ENCODE measurements at regions not wholly inside any gene's neighbourhood (a gene's known extent, or its start where the extent isn't known, plus 50 kb on each side); places are given as distances from the start of the nearest gene placed in this dataset.

GRCh38 chr2:239629926-239630617 lies 229.3 kb upstream of the HDAC4 start:
- Histone ChIP-seq H3K27me3 (no peaks in the 10 kb centered on the region; the same call in 1 of the 2 replicates), H3K4me3 (ENCODE audit: low read depth, low read length) (no peak overlapping the region), H3K36me3 (no peaks in the 10 kb centered on the region), H3K4me1 (no peaks in the 10 kb centered on the region), H3K9me3 (no peaks in the 10 kb centered on the region)
- TF ChIP-seq CTCF (IDR thresholded peaks at IDR 0.05; ENCODE audit: low read depth, low read length), result no peak
- no peak for DNase-seq

DNA sequence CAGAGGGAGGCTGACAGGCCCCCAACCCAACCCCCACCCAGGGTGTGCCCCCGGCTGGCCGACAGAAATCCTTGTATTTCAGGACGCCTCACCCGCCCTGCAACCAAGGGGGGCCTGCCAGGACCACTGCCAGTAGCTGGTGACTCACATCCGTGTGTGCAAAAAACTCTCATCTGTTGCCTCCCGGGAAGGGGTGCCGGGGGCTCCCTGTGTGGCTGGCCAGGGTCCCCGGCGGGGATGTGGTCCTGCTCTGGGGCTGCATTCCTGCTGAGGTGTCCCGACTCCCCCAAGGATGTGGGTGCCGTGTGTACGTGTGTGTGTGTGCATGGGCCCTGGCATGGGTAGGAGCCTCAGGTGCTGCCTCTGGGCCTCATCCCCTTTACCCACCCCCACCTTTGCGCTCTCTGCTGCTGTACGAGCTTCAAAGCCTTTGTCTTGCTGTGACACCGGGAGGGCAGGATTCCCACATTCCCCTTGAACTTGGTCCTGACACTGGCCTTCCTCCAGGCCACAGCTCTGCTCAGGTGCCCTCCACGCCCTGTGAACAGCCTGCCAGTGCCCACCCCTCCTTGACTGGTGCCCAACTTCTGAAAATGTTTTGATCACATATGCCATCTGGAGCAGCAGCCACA lies 226.3 kb upstream of the HDAC4 start:
- Histone ChIP-seq H3K27me3 (no peaks in the 10 kb centered on the region; the same call in 1 of the 2 replicates), H3K4me1 (no peaks in the 10 kb centered on the region), H3K9me3 (no peaks in the 10 kb centered on the region), H3K4me3 (ENCODE audit: low read depth, low read length) (no peak overlapping the region), H3K36me3 (no peaks in the 10 kb centered on the region)
- no peak for DNase-seq
- TF ChIP-seq CTCF (IDR thresholded peaks at IDR 0.05; ENCODE audit: low read depth, low read length), result no peak

DNA sequence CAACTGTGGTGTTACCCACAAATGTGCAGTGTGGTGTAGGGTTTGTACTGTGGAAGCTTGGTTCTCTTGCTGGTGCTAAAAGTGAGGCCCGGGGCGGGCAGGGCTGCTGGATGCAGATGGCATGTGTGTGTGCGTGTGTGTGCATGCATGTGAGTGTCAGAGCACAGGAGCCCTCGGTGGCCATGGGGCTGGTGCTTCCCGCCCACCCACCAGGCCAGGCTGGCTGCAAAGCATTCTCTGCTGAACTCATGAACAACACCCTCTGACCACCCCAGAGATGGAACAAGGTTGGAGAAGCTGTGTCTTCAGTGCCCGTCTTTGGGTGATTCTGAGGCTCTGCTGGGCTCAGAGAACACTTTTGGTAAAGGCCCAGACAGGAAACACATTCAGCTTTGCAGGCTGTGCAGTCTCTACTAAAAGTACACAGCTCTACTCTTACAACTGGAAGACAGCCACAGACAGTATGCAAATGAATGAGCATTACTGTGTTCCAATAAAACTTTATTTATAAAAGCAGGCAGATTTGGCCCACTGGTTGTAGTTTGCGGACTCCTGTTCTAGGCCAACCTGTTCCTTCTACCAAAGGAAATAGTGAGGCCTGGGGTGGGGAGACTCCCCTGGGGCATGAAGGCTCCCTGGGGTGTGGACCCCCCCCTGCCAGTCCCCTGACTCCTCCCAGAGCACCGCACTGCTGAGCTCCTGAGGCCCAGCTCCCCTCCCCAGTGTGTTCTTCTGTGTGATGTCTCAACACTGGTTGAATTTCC lies 225.3 kb upstream of the HDAC4 start:
- no peak for TF ChIP-seq CTCF (IDR thresholded peaks at IDR 0.05; ENCODE audit: low read depth, low read length)
- Histone ChIP-seq H3K4me1 (no peaks in the 10 kb centered on the region), H3K9me3 (no peaks in the 10 kb centered on the region), H3K36me3 (no peaks in the 10 kb centered on the region), H3K27me3 (no peaks in the 10 kb centered on the region; the same call in 1 of the 2 replicates), H3K4me3 (ENCODE audit: low read depth, low read length) (no peak overlapping the region)
- DNase-seq, result no peak

- no peak for DNase-seq
- H3K27me3 ChIP-seq, result no peaks in the 10 kb centered on the region
- H3K36me3 ChIP-seq, result no peaks in the 10 kb centered on the region
- no peaks in the 10 kb centered on the region for H3K4me1 ChIP-seq
- TF ChIP-seq CTCF (IDR thresholded peaks at IDR 0.05; ENCODE audit: low read depth, low read length), result no peak
- no peaks in the 10 kb centered on the region for H3K9me3 ChIP-seq
- H3K4me3 ChIP-seq (ENCODE audit: low read depth, low read length), result no peak overlapping the region
Observed at GRCh38 chr2:239625156-239625845, 224.5 kb upstream of the HDAC4 start.

GRCh38 chr2:239621611-239622010 lies 220.8 kb upstream of the HDAC4 start:
- no peak for DNase-seq
- no peaks in the 10 kb centered on the region for H3K4me1 ChIP-seq
- H3K27me3 ChIP-seq, result no peaks in the 10 kb centered on the region
- no peaks in the 10 kb centered on the region for H3K9me3 ChIP-seq
- H3K36me3 ChIP-seq, result no peaks in the 10 kb centered on the region
- no peak overlapping the region for H3K4me3 ChIP-seq (ENCODE audit: low read depth, low read length)
- TF ChIP-seq CTCF (IDR thresholded peaks at IDR 0.05; ENCODE audit: low read depth, low read length), result no peak
